ENCODE measurements at regions not wholly inside any gene's neighbourhood (a gene's known extent, or its start where the extent isn't known, plus 50 kb on each side); places are given as distances from the start of the nearest gene placed in this dataset.
"Not testable (repeated sequence)": the region's sequence is repeated elsewhere in the genome, so short reads cannot be mapped to it uniquely, and the experiment has no call there.

DNA sequence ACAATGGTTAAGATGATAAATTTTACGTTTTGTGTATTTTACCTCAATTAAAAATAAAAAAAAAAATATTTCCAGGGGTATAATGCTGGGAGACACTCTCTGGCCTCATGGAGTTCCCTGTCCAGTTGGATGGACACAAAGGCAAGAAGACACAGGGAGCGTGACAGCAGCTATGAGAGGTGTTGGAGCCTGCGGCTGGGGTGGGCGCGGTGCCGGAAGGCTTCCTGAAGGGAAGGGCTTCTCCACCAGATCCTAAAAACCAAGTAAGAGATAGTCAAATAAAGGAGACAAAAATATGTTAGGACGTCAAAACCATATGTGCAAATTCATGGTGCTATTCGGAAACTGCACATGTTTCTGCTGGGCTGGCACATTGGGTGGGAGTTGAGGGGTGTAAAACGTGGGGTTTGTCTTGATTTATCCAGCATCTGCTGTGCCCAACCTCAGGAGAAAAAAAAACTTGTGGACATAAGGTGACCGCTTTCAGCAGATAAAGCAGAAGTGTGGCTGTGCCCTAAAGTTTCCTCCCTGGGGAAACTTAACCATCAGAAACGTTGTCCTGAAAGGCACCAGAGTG, 467.6 kb downstream of the RNF144A start:
- no peak for DNase-seq

DNA sequence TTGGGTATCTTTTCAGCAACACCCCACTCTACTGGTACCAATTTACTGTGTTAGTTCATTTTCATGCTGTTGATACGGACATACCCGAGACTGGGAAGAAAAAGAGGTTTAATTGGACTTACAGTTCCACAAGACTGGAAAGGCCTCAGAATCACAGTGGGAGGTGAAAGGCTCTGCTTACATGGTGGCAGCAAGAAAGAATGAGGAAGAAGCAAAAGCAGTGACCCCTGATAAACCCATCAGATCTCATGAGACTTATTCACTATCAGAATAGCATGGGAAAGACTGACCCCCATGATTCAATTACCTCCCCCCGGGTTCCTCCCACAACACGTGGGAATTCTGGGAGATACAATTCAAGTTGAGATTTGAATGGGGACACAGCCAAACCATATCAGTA, 473.1 kb downstream of the RNF144A start:
- not testable (repeated sequence) for DNase-seq

DNA sequence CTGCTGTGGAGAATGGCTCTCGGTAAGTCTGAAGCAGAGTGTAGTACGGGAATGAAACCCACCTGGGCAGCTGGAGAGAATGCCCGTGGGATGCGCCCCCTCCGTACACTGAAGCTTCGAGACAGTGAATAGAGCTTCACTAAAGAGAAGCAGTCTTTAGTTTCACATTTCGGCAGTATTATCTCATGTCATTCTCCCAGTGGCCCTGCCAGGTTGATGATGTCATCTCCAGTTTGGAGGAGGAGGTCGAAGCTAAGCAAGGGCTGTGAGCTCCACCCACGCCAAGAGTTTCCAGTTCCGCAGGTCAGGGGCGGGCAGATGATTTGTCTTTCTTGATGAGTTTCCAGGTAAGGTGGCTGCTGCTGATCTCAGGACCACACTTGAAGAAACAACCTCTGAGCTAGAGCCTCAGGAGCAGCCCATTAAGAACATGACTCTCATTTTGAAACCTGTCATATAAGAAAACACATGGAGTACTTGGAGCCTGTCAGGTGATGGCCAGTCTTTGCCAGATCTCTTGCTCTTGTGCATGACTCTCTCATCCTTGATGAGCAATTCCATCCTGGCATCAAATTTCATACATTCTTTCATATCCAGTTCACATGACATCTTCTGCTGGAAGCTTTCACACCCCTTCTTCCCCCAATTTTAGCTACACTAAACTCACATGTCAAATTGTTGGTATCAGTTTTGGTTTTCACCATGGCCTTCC, 475.0 kb downstream of the RNF144A start:
- no peak for DNase-seq

DNA sequence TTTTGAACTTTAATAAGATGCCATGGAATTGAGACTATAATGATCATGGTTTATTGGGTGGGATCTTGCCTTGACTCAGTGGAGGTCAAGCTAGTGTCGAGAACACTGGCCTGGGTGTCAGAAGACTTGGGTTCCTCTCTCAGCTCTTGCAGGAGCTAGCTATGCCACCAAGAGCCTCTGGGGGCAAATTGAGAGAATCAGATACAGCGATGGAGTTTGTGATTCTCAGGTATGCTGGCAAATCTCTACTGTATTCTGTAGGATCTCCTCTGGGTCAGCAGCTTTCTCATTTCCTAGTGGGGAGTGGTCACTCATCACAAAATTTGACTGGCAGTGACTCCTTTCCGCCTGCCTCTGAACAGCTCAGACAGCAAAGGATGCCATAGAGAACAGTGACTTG, 477.0 kb downstream of the RNF144A start:
- no peak for DNase-seq

DNA sequence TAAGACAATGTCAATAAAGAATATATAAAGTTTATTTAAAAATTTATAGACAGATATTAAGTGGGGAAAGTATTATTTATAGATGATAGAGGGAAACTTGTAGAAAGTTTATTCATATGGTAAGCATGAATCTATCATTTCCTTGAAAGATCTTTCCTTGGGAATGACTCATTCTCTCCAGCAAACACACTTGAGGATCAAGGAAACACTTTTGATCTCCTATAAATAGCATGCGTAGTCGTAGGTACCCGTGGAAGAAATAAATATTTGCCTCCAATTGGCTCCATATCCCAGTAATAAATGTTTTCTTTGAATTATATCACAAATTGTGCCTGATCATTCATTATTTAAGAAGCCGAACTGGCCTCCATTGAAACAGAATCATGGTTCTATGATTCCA, 483.4 kb downstream of the RNF144A start:
- no peak for DNase-seq

DNA sequence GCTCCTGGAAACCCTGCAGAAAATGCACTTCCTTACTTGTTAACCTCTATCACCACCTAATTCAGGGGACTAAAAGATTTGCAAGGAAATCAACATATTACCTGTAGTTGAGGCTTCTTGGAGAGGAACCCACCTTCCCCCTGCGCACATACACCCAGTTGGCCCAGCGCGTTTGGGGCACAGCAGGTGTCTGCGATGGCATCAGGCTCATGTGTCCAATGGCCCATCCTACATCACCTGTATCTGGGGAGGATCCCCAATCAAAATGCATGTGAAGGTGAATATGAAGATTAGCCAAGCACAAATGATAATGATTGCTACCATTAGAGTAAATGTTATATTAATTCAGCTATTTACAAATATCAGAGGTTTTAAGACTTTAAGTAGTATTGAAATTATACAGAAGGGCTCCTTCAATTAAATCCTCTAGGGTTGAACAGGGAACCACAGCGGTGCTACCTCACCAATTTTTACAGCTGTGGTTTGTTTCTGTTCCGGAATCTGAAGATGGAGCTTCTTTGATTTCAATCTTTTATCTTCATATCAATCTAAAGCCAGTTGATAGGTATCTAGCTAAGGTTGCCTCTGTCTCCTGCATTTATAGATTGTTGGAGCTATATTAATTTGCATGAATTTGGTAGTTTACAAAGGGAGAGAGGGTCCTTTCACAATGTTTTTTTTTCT, 486.0 kb downstream of the RNF144A start:
- DNase-seq, result no peak

DNA sequence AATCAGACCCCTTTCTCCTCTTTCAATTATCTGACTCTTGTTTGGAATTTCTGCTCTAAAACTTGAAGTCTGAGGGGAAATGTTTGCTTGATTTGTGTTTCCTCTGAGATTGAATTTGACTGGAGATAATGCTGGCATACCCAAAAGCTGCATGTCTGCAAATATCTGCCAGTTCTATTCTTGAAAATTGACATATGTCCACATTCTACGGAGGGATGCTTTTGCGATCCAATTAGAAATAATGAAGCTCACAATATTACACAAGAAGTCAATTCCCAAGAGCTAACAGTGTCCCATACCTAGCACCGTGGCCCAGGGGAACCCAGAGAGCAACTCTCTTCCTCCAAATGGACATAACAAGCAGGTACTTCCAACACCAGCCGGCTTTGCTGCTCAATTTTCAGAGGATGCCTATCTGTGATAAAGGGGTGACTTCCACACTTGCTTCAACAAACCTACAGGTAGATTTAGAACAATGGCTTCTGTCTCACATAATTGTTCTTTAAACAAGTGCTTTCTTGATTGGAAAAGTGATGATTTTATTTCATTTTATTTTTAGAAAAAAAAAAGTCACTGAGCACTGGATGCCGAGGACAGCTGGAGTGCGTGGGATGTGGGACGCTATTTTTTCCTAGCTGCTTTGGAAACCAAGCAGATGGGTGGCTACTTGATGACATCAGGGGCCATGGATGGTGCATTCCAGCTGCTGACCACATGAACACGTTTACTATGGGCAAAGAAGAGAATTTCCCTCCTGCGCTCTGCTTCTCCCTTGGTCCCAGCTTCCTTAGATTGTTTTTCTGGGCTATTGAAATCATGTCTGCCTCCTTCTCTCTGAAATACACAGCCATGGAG, 488.9 kb downstream of the RNF144A start:
- DNase-seq, result no peak

DNA sequence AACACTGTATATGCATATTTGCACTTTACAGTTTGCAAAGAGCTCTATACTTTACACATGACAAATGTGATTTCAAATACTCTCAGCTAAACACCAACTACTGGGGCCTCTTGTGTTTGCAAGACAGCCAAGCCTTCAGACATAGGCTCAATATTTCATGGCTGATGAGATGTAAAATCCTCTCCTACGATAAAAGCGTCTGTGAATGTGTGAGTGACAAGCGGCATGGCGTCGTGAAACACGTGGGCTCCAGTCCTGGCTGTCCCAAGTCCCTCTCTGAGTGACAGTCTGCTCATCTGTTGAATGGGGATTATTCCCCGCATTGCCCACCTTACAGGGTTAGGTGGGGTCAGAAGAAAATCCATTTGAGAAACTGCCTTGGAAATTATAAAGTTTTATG, 489.8 kb downstream of the RNF144A start:
- no peak for DNase-seq

DNA sequence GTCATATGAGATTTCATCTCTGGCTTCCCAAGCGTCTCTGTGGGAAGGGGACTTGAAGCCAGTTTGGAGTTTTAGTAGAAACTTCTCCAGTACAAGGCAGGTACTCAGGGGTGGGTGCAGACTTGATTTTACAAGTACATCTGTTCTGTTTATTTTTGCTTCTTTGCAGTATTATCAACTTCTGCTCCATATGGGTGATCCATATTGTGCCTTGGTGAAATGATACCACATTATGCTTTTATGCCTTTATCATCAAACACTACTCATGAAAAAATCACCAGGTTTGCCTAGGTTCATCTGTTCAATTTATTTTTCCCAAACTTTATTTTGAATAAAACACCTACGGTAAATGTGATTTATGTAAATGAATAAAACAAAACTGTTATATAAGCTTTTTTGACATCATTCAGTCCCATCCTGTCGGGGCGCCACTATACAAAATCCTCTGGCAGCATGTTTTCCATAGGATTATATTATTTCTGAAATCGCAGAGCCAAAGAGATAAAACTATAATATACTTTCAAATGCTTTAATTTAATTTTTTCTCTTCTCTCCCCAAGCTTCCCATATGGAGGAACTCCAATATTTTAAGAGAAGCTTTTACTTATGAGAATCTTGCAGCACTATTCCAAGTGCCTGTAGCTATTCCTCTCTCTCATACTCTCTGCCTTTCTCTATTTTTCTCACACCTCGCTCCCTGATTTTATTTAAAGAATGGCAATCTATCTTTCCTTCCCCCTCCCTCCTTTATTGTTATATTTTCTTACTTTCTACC, 490.9 kb downstream of the RNF144A start:
- DNase-seq, result no peak

DNA sequence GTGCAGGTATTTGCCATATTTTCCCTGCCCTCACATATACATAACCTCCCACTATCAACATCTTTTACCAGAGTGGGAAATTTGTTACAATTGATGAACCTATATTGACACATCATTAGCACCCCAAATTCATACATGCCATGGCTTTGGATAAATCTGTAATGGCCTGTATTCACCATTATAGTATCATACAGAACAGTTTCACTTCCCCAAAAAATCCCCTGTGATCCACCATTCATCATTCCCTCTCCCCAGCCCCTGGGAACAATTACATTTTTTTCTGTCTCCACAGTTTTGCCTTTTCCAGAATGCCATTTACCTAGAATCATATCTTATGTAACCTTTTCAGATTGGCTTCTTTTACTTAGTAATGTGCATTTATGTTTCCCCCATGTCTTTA, 494.5 kb downstream of the RNF144A start:
- no peak for DNase-seq

DNA sequence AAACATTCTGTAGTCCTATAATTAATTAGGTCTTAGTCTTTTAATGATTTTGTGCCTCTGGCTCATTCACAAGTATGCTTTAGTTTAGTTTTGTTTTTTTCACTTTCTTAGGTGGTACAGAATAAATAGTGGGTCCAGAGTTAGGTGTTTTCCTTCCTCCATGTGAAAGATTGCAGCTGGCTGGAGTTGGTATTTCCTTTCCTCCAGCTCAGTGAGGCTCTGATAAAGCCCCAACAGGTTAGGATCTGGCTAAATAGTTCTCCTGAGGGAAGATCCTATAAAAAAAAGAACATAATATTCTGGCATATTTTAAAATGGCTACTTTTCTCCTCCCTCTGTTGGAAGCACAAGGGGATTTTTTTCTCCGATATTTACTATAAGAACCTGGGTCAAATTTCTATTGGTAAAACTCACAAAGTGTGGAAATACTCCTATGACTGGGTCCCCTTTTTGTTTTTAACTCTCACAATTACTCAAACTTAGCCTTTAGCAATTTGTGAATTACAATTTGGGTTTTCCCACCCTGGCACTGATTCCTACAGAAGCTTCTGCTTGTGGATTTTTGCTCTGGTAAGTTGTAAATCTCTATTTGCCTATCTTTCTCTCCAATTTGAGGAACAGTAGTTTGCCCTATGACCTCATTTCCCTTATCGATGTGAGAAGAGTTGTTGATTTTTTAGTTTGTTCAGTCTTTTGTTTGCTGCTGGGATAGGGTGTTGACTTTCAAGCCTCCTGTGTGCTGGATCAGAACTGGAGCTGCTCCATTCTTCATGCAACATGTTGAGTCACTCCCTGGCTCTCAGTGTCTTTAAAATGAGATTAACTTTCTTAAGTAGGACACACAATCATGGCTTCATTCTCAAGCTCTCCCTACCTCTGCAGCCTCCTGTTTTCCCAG, 500.9 kb downstream of the RNF144A start:
- no peak for DNase-seq

DNA sequence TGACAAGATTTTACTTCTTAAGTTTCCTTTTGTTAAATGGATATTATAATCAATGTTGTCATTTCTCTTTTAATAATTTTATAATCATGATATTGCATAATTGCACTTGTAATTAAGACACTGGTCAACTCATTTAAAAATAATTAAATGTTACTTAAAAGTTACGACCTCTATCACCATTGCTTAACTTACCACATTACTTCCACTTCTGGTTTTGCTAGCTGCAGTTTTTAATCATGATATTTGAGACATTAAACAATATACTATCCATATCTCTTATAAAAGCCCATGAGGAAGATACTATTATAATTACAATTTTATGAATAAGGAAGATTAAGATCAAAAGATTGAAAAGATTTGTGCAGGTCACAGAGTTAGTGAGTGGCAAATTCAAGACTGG, 502.0 kb downstream of the RNF144A start:
- no peak for DNase-seq

DNA sequence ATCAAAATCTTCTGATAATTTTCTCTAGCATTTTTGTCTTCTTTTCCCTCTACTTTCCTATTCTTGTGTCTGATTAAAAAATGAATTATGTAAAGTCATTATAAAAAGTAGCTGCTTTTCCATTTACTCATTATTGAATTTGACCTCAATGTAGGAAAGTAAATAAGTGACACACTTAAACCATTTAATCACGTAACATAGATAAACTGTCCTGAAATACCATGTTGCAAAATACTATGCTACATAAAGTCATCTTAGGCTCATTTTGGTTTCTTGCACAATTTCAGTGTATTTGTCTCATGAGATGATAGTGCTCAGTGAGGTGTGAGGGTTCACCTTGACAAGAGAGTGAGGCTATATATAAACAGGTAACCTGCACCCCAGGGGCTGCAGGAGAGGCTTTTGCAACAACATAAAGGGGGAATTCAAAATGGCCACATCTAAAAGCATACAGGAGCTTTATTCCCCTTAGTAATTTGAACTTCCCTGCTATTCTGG, 502.7 kb downstream of the RNF144A start:
- no peak for DNase-seq

DNA sequence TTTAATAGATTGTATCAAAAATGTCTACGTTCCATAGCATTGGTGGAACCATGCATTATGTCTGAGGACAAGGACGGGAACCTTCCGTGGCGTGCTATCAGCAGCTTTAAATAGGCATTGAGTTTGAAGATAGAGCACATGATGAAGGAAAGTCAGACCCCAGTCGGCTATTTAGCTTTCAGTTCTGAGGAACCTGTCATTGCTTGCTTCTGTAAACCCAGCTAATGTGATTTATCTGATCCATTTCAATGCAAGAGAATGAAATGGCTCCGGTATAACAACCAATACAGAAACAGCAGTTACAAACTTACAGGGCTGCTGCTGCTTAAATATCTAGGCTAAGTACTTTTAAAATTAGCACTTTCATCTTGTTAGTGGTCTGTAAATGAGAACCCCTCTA, 503.3 kb downstream of the RNF144A start:
- DNase-seq, result no peak

DNA sequence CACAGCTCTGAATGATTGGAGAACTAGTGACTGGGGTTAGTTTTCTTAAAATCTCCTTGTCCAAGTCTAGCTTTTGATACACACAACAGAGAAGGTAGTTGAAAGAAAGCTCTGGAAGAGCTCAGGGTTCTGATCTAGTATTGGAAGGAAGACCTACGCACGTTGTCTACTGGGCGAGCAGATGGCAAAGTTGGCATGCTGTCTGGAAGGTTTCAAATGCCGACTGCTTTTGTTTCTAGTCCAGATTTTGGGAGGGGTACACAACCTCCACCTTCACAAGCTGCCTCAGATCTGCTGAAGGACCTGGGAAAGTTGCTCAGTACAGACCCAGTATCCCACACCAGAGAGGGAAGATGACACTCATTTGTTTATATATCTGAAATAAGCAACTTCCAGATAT, 507.3 kb downstream of the RNF144A start:
- no peak for DNase-seq

DNA sequence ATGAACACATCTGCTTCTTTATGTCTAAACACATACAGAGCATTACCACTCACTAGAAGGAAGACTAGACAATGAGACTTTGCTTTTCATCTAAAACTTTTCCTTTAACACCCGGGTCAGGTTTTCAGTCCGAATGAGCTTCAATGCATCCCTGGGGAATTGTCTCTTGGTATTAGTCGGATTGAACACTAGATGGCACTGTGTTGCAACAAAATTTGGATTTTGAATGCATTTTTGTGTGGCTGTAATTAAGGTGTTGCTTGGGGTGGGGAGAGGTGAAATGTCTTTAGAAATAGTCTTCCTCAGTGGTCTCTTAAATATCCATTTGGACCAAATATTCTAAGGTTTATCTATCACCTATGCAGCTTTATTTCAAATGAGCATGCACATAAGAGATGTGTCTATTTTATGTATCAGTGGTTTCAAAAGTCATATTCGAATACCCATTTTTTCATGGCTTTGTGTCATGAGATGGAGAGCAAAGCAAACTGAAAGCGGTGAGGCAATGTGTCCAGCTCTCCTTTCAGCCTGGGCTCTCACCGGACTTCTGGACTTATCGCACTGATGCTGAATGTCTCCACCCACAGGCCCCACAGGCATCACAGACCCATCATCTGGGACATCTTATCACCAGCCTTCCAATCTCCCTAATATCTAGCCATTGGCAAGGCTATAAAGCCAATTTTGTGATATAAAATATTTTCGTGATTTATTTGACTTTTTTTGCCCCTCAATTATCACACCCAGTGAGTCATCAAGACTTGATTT, 510.3 kb downstream of the RNF144A start:
- DNase-seq, result peak; percentile 55

DNA sequence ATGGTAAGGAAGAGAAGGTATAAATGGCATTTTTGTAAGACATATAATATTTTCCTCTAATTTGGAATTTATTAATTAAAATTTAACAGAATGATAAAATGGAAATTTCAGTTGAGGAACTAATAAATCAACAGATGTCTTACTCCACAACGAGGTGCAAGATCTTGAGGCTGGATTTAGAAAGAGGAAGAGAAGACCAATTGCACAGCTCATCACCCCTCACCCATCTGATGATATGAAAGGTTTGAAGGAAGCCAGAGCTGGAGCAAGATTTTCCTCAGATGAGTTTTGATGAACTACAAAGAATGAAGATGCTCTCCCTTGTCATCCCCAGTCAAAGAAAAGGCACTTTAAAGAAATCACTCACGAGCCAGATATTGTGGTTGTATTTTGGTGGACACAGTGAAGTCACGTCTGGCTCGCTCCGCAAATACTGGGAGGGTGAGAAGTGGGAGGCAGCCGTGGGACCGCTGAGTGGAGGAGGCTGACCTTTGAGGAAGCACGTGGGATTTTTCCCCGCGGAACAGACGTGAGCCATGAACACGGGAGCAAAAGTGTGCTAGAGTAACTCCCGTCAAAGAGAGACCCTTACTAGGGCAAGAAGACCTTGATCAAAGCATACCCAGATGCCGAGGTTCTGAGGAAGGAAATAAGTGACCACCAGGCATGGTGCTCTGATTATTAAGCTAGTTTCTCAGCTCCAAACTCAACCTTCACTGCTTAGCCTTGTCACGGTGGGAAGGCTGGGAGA, 511.4 kb downstream of the RNF144A start:
- DNase-seq, result no peak

DNA sequence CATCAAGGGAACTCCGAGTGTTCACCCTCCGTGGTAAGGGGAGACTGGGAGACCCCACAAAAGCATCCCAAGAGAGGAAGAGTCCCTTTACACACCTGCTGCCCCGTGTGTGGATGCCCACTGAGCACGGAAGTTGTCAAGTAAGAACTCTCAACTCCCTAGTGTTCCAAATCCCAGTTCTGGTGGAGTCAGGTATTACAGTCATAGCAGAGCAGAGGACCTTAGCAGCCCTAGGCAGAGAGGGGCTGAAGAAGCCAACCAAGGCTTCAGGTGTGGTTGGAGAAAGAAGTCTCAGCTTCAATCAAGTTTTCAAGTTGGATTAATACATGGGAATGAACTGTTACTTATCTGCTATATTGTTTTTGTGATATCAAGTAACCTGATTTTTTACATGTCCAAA, 512.5 kb downstream of the RNF144A start:
- no peak for DNase-seq

DNA sequence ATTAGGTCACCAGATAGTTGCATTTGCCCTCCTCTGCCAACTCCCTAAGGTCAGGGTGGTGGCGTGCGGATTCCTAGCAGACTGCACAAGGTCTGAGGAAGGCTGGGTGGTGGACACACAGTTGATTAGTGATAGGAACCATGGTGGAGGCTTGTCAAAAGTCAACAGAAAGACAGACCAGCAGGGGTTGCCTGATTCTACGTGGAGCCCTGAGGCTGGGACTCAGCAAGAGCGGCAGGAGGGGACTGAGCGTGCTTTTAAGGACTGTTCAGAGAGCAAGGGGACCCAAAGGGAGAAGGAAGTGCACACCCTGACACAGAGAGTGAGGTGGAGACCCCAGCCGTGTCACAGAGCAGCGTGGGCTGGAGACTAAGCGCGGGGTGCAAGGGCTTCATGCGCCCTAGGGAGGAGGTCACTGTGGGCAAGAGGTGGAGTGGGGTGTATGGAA, 513.2 kb downstream of the RNF144A start:
- no peak for DNase-seq
